Effector memory CD8-positive, alpha-beta T cell (primary cell): ENCODE measurements at regions not wholly inside any gene's neighbourhood (a gene's known extent, or its start where the extent isn't known, plus 50 kb on each side); places are given as distances from the start of the nearest gene placed in this dataset.
"Not testable (repeated sequence)": the region's sequence is repeated elsewhere in the genome, so short reads cannot be mapped to it uniquely, and the experiment has no call there.

Experiments used
- ATAC-seq: fragments of 150-1000 bp; cut with Tn5 transposase; replicated peaks from 2 replicates; pipeline ENCODE4 v1.10.0; 2021; ENCODE audit warnings: mild to moderate bottlenecking, moderate library complexity
- DNase-seq, 3 experiments: peaks; one replicate each; pipeline ENCODE4 v3.0.0; 2021
- H3K27ac Mint-ChIP-seq, 2 donors: one replicate each; pipeline ENCODE4 v1.8.0; 2022; ENCODE audit warnings: mild to moderate bottlenecking in 2 of 2, mixed read lengths in 2 of 2, moderate library complexity in 2 of 2
- H3K27me3 Mint-ChIP-seq, 2 donors: one replicate each; pipeline ENCODE4 v1.8.0; 2022; ENCODE audit warnings: mixed read lengths in 2 of 2
- H3K36me3 Mint-ChIP-seq: one replicate; pipeline ENCODE4 v1.8.0; 2022; ENCODE audit warnings: mild to moderate bottlenecking, moderate library complexity, mixed read lengths; ENCODE audit not compliant: insufficient read depth
- H3K4me1 Mint-ChIP-seq, 2 donors: one replicate each; pipeline ENCODE4 v1.8.0; 2022; ENCODE audit warnings: low read depth in 2 of 2, mixed read lengths in 2 of 2
- H3K4me3 Mint-ChIP-seq, 2 donors: one replicate each; pipeline ENCODE4 v1.8.0; 2022; ENCODE audit warnings: mild to moderate bottlenecking in 2 of 2, mixed read lengths in 2 of 2, moderate library complexity in 2 of 2
- H3K9me3 Mint-ChIP-seq, 2 donors: one replicate each; pipeline ENCODE4 v1.8.0; 2022; ENCODE audit warnings: mixed read lengths in 2 of 2

DNA sequence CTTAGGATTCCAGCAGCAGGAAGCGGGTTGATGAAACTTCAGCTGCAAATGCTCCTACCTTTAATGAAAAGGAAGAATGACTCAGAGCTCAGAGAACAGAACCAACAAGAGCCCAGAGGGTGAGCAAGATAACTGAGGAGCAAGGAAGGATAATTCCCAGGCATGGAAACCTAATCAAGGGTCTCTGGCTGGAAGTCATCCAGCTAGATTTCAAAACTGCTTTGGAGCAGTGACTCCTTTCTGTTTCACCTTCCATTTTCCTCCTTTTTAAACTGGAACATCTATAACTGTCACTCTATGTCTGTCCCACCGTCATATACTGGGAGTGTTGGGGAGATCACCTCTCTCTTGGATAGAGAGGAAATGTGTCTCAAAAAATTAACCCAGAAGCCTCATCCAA, 148.4 kb upstream of the RAB6C start:
- no peak overlapping the region for H3K4me3 Mint-ChIP-seq
- no peaks in the 10 kb centered on the region for H3K36me3 Mint-ChIP-seq
- no peak for ATAC-seq
- H3K27ac Mint-ChIP-seq: no peak overlapping the region
- no peaks in the 10 kb centered on the region for H3K9me3 Mint-ChIP-seq
- no peaks in the 10 kb centered on the region for H3K4me1 Mint-ChIP-seq
- H3K27me3 Mint-ChIP-seq: peaks cover 35% of the 10 kb centered on the region in 2 donors
- no peak for DNase-seq

DNA sequence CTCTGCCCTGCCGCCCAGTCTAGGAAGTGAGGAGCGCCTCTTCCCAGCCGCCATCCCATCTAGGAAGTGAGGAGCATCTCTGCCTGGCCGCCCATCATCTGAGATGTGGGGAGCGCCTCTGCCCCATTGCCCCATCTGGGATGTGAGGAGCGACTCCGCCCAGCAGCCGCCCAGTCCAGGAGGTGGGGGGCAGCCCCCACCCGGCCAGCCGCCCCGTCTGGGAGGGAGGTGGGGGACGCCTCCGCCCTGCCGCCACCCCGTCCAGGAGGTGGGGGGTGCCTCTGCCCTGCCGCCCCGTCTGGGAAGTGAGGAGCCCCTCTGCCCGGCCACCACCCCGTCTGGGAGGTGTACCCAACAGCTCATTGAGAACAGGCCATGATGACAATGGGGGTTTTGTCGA, 146.0 kb upstream of the RAB6C start:
- ATAC-seq, DNase-seq, H3K36me3 Mint-ChIP-seq: not testable (repeated sequence)

DNA sequence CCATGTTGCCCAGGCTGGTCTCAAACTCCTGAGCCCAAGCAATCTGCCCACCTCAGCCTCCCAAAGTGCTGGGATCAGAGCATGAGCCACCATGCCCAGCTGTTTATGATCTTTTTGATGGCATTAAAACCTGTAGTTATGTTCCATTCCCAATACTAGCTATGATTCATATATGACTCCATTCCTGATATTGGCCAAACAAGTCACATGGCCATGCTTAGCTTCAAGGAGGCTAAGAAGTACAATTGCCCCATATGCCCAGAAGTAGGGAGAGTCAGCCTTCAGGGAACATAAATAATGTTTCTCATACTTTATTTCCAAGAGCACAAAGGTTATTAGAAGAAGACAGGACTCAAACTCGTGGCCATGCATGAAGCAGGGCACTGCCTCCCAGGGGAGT, 132.4 kb upstream of the RAB6C start:
- Mint-ChIP-seq H3K36me3 (no peaks in the 10 kb centered on the region), H3K4me3 (no peak overlapping the region)

More for the DNA sequence above, 146.0 kb upstream of the RAB6C start:
- not testable (repeated sequence) for H3K9me3 Mint-ChIP-seq, H3K4me3 Mint-ChIP-seq, H3K4me1 Mint-ChIP-seq, H3K27ac Mint-ChIP-seq
- H3K27me3 Mint-ChIP-seq: peaks cover 28% of the 10 kb centered on the region in 2 donors

DNA sequence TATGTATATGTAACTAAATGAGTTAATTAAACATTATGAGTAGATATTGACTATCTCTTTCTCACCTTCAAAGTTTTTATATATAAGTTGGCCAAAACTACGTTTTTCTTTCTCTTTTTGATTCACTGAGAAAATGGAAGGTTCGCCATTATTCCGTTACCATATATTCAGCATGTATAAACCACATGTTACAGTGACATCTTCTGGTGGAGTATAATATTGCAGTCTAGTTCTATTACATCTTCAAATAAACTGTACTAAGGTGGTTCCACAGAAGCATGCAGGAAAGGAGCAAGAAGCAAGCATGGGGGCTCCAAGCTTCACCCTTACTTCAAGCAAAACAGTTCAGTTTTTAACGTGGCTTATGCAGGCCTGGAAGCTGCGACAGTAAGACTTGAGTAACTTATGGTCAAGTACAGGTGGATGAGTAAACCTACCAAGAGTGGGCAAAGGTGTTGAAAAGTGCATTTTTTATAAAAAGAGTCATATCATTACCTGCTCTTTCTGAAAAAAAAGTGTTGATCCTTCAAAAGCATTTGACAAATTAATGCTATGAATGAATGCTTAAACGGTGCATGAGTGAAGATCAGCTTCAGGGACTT, 129.8 kb upstream of the RAB6C start:
- H3K4me3 Mint-ChIP-seq: peak overlapping the region in 1 of 2 donors; percentile 16
- ATAC-seq: peak; percentile 92
- H3K27ac Mint-ChIP-seq: no peak overlapping the region
- H3K27me3 Mint-ChIP-seq: peaks cover 38 to 45% of the 10 kb centered on the region in 2 donors
- no peaks in the 10 kb centered on the region for H3K9me3 Mint-ChIP-seq
- no peaks in the 10 kb centered on the region for H3K4me1 Mint-ChIP-seq
- no peak for DNase-seq
- H3K36me3 Mint-ChIP-seq: no peaks in the 10 kb centered on the region

More for the DNA sequence above, 132.4 kb upstream of the RAB6C start:
- Mint-ChIP-seq H3K9me3 (no peaks in the 10 kb centered on the region), H3K4me1 (peaks cover 0 to 2% of the 10 kb centered on the region in 2 donors), H3K27me3 (peaks cover 48 to 53% of the 10 kb centered on the region in 2 donors), H3K27ac (no peak overlapping the region)
- DNase-seq (no peak), ATAC-seq (no peak)

DNA sequence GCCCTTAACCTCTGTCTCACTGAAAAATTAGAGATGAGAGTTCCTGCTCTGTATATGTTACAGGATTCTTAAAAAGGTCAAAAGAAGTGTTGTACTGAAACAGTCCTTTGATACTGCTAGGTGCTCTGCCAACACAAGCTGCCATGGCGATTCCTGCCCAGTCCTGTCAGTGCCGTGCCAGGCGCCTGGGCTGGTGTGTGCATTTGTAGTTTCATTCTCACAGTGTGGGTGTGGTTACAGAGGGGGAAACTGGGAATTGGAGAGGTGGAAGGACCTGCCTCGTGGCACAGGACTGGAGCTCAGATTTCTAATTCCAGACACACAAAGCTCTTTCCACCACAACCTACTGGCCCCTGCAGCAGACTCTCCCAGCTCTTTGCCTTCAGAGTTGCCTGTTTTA, 122.3 kb upstream of the RAB6C start:
- Mint-ChIP-seq H3K4me1 (no peaks in the 10 kb centered on the region), H3K4me3 (no peak overlapping the region), H3K36me3 (no peaks in the 10 kb centered on the region), H3K27ac (no peak overlapping the region), H3K9me3 (no peaks in the 10 kb centered on the region), H3K27me3 (peaks cover 17 to 40% of the 10 kb centered on the region in 2 donors)
- no peak for ATAC-seq
- DNase-seq: no peak

DNA sequence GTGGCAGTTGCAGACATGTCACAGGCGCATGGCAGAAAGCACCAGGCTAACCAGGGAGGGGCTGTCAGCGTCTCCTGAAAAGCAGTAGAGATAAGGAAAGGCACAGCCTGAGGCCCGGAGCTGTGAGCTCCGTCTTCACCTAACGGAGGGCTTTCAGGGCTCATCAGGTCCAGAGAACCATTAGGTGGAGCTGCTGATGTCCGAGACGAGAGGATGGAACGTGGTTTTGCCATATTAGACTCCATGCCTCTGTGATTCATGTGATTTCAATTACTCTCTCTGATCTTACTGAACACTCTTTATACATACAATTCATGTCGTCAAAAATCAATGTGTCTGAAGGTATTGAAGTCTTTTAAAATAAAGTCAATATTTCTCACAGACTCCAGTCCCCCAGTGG, 120.3 kb upstream of the RAB6C start:
- Mint-ChIP-seq H3K36me3 (no peaks in the 10 kb centered on the region), H3K4me3 (no peak overlapping the region), H3K9me3 (no peaks in the 10 kb centered on the region), H3K27me3 (peaks cover 19 to 44% of the 10 kb centered on the region in 2 donors), H3K27ac (no peak overlapping the region), H3K4me1 (no peaks in the 10 kb centered on the region)
- no peak for ATAC-seq
- DNase-seq: no peak

DNA sequence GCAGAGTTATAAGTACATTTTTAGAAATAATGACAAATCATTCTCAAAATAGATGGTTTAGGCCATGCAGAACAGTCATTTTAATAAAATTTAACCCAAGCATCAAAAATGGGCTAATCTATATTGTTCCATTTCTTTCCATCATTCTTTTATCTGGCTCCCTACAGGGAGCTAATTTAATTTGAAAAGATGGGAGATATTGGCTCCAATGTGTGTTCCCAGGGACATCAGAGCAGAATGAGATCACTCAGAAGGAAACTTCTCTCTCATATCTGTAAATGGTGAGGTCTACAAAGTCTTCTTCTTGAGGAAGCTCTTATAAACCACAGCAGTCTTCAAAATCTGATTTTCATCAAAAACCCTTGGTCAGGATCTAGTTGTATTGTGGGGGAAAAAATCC, 119.4 kb upstream of the RAB6C start:
- no peak for ATAC-seq
- Mint-ChIP-seq H3K27ac (no peak overlapping the region), H3K36me3 (no peaks in the 10 kb centered on the region), H3K27me3 (peaks cover 19 to 44% of the 10 kb centered on the region in 2 donors), H3K9me3 (no peaks in the 10 kb centered on the region), H3K4me3 (no peak overlapping the region), H3K4me1 (no peaks in the 10 kb centered on the region)
- no peak for DNase-seq

DNA sequence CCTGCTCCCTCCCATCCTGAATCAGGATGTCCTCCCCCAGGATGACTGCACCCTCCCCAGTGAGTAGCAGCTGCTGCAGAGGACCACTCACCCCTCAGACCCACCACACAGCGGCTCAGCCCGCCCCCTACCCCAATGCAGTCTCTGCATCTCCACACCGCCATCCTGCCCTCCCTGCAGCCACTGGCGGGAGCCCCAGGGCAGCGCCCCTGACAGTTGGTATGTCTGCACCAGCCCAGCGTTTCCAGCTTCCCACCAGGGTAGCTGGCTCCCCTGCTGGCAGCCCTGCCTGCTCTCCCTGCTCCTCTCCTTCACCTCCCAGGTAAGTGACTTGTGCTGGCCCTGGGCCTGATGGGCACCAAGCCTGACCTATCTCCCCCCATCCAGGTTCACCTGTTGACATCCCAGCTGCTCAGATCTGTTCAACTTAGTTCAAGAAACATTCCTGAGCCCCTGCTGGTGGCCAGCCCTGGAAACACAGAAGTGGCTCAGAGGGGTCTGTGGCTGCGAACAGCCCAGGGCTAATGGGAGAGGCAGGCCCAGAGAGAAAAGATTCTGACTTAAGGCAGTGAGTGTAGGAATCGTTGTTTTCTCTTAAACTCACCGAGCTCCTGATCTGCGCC, 117.7 kb upstream of the RAB6C start:
- Mint-ChIP-seq H3K4me1 (no peaks in the 10 kb centered on the region), H3K9me3 (no peaks in the 10 kb centered on the region), H3K27ac (no peak overlapping the region), H3K36me3 (no peaks in the 10 kb centered on the region), H3K4me3 (no peak overlapping the region), H3K27me3 (peaks cover 19 to 44% of the 10 kb centered on the region in 2 donors)
- ATAC-seq: no peak
- no peak for DNase-seq

DNA sequence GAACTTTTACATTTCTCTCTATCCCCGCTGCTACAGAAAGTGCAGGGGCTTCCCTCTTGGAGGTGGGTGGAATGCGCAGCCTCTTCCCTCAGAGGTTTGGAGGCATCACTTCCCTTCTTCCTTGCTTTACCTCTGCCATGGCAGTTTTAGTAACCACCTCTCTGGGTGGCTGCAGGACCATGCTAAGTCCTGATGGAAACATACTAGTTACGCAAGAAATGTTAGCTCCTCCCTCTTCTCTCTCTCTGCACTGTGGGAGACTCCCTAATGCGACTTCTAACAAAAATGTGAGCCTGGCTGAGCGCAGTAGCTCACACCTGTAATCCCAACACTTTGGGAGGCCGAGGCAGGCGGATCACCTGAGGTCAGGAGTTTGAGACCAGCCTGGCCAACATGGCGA, 116.8 kb upstream of the RAB6C start:
- H3K36me3 Mint-ChIP-seq: no peaks in the 10 kb centered on the region
- no peaks in the 10 kb centered on the region for H3K9me3 Mint-ChIP-seq
- no peak overlapping the region for H3K27ac Mint-ChIP-seq
- peaks cover 19 to 38% of the 10 kb centered on the region in 2 donors for H3K27me3 Mint-ChIP-seq
- no peaks in the 10 kb centered on the region for H3K4me1 Mint-ChIP-seq
- no peak overlapping the region for H3K4me3 Mint-ChIP-seq
- ATAC-seq (no peak), DNase-seq (no peak)

DNA sequence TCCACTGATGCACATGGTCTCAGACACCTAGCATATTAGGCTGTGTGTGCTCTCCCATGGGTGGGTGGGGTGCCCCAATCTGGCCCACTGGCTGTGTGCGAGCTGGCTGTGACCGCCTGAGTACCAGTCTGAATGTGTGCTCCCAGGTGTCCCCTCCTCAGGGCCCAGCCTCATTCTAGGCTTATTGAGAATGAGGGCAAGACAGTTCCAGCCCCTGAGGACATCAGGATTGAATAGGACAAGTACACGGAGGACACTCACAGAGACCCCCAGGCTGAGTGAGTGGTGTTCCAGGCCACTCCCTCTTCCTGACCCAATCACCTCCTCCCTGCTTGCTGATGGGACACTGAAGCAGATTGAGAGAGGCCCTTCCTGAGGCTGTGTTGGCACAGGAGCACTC, 116.1 kb upstream of the RAB6C start:
- H3K9me3 Mint-ChIP-seq: no peaks in the 10 kb centered on the region
- no peak for ATAC-seq
- peaks cover 19 to 31% of the 10 kb centered on the region in 2 donors for H3K27me3 Mint-ChIP-seq
- no peaks in the 10 kb centered on the region for H3K4me1 Mint-ChIP-seq
- no peak overlapping the region for H3K27ac Mint-ChIP-seq
- no peak overlapping the region for H3K4me3 Mint-ChIP-seq
- H3K36me3 Mint-ChIP-seq: no peaks in the 10 kb centered on the region
- no peak for DNase-seq

DNA sequence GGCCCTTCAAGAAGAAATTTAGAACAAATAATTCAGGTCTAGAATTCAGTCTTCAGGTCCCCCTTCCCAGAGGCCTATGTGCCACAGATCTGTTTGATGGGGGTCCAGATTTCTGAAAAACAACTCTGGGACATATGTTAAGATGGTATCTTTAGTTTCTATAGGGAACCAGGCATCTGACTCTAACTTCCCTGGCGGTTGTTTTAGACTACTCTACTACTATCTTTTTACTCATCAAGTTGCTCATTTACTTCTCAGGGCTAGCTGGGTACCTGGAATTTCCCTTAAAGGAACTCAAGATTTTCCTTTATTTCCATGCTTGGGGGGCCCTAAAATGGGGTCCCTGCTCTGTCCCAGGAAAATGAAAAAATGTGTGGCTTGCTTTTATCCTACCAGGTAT, 114.7 kb upstream of the RAB6C start:
- Mint-ChIP-seq H3K27ac (no peak overlapping the region), H3K36me3 (no peaks in the 10 kb centered on the region), H3K4me3 (no peak overlapping the region), H3K27me3 (peaks cover 19 to 24% of the 10 kb centered on the region in 2 donors), H3K4me1 (no peaks in the 10 kb centered on the region), H3K9me3 (no peaks in the 10 kb centered on the region)
- no peak for DNase-seq
- no peak for ATAC-seq

DNA sequence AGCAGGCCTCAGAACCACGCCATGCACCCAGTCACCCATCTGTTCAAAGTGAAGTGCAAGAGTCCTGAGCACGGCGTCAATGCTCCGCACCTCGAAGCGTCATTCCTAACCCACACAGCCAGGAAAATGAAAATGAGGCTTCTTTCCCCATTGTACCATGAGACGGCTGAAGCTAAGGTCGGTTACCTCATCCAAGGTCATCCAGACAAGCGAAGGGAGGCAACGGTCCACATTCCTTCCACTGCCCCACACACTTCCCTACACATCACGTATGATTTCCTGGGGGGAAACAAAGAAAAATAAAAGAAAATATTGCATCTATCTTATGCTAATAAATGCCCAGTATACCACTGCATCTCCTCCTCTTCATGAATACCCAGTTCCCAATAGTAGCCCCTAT, 113.5 kb upstream of the RAB6C start:
- Mint-ChIP-seq H3K4me1 (no peaks in the 10 kb centered on the region), H3K4me3 (no peak overlapping the region), H3K36me3 (no peaks in the 10 kb centered on the region), H3K27me3 (peaks cover 22 to 27% of the 10 kb centered on the region in 2 donors), H3K9me3 (no peaks in the 10 kb centered on the region), H3K27ac (no peak overlapping the region)
- DNase-seq (no peak), ATAC-seq (no peak)

DNA sequence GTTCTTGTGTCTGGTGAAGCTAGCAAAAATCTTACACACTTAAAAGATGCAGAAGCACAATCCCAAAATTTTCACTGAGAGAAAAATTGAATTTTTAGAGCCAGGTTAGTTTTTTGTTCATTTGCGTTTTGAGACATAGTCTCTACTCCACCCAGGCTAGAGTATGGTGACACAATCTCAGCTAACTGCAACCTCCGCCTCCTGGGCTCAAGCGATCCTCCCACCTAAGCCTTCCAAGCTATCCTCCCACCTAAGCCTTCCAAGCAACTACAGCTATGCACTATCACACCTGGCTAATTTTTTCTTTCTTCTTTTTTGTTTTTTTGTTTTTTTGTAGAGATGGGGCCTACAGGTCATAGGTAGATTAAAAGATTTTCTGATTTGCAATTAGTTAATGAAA, 113.1 kb upstream of the RAB6C start:
- Mint-ChIP-seq H3K4me1 (no peaks in the 10 kb centered on the region), H3K9me3 (no peaks in the 10 kb centered on the region), H3K27ac (no peak overlapping the region), H3K36me3 (no peaks in the 10 kb centered on the region), H3K4me3 (no peak overlapping the region), H3K27me3 (peaks cover 19 to 24% of the 10 kb centered on the region in 2 donors)
- DNase-seq: no peak
- ATAC-seq: no peak

DNA sequence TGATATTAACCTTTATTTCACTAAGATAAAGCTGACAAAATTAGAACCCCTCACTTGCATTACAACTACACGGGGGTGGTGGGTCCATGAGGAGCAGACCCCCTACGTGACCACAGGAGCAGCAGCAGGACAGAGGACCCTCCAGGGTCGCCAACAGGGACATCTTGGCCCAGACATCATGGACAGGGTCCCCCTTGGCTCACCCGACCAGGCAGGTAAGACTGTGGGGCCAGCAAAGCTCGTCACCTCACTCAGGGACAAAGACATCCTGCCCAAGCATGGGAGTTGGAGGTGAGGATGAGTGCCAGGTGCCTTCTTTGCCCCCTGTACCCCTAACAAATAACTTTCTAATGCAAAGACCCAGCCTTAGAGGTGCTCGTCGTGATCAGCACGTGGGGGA, 111.3 kb upstream of the RAB6C start:
- Mint-ChIP-seq H3K27me3 (peaks cover 17 to 19% of the 10 kb centered on the region in 2 donors), H3K4me3 (no peak overlapping the region), H3K36me3 (no peaks in the 10 kb centered on the region), H3K27ac (no peak overlapping the region), H3K9me3 (no peaks in the 10 kb centered on the region), H3K4me1 (no peaks in the 10 kb centered on the region)
- DNase-seq (no peak), ATAC-seq (no peak)
